ENCODE measurements at regions not wholly inside any gene's neighbourhood (a gene's known extent, or its start where the extent isn't known, plus 50 kb on each side); places are given as distances from the start of the nearest gene placed in this dataset.

DNA sequence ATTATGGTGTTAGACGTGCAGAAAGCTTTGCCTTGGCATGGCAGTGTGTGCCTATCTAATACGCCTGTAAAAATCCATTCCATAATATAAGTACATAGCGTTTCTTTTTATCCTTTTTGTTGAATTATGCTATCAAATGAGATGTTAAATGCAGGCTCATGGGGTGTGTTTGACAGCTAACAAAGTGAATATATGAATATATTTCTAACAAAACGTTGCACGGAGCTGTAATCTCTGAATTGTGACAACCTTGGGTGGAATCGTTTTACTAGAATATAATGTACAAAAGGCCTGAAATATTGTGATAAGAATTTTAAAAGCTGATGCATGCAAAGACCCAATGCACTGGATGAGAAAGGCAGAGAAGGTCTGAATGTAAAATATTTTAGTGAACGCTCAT, 763.7 kb upstream of the TMEM132C start:
- no peaks in the 10 kb centered on the region for H4K20me1 ChIP-seq (ENCODE audit: control insufficient read depth, insufficient read depth)
- H3K27ac ChIP-seq (ENCODE audit: control insufficient read depth, insufficient read depth), result no peak overlapping the region
- RAD21 ChIA-PET (ENCODE audit: unreplicated experiment), result interaction anchor here (1.8 kb wide), 1 partner anchor 15 kb away, joined by 5 read pairs; no protein-coding TSS in a partner anchor
- TF ChIP-seq EED (IDR thresholded peaks at IDR 0.05; ENCODE audit: low read depth) (no peak), SUPT20H (IDR thresholded peaks at IDR 0.05; ENCODE audit: borderline replicate concordance, control insufficient read depth, low read depth, low read length) (no peak), NFYB (IDR thresholded peaks at IDR 0.05; ENCODE audit: insufficient read depth, low read depth, low read length) (no peak), HDAC2 (IDR thresholded peaks at IDR 0.05) (no peak), ZNF384 (IDR thresholded peaks at IDR 0.05; ENCODE audit: borderline replicate concordance, low read depth, low read length) (no peak), NR2F1 (conservative IDR thresholded peaks at IDR 0.05) (no peak), SMC3 (IDR thresholded peaks at IDR 0.05; ENCODE audit: borderline replicate concordance, low read length) (no peak), CBFB (IDR thresholded peaks at IDR 0.05; ENCODE audit: low read depth) (no peak), TCF3 (IDR thresholded peaks at IDR 0.05; ENCODE audit: borderline replicate concordance, insufficient read depth, low read depth, low read length) (no peak), IRF4 (IDR thresholded peaks at IDR 0.05; ENCODE audit: low read depth, low read length) (no peak), SREBF1 (IDR thresholded peaks at IDR 0.05; ENCODE audit: low read length) (no peak), IKZF1 (conservative IDR thresholded peaks at IDR 0.05) (no peak), ZSCAN29 (IDR thresholded peaks at IDR 0.05) (no peak), CBX3 (IDR thresholded peaks at IDR 0.05; ENCODE audit: borderline replicate concordance, low read depth) (no peak), BACH1 (IDR thresholded peaks at IDR 0.05; ENCODE audit: borderline replicate concordance) (no peak), BHLHE40 (IDR thresholded peaks at IDR 0.05; ENCODE audit: borderline replicate concordance in 1 of 2, low read depth in 2 of 2, low read length in 1 of 2) (no peak), POLR2A (IDR thresholded peaks at IDR 0.05; ENCODE audit: low read depth, low read length) (no peak)
- TF ChIP-seq, protein P1, sequence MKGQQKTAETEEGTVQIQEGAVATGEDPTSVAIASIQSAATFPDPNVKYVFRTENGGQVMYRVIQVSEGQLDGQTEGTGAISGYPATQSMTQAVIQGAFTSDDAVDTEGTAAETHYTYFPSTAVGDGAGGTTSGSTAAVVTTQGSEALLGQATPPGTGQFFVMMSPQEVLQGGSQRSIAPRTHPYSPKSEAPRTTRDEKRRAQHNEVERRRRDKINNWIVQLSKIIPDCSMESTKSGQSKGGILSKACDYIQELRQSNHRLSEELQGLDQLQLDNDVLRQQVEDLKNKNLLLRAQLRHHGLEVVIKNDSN (IDR thresholded peaks at IDR 0.05; ENCODE audit: borderline replicate concordance, extremely low read length, insufficient read depth, low read depth, low read length), result no peak
- TF ChIP-seq, protein P2, sequence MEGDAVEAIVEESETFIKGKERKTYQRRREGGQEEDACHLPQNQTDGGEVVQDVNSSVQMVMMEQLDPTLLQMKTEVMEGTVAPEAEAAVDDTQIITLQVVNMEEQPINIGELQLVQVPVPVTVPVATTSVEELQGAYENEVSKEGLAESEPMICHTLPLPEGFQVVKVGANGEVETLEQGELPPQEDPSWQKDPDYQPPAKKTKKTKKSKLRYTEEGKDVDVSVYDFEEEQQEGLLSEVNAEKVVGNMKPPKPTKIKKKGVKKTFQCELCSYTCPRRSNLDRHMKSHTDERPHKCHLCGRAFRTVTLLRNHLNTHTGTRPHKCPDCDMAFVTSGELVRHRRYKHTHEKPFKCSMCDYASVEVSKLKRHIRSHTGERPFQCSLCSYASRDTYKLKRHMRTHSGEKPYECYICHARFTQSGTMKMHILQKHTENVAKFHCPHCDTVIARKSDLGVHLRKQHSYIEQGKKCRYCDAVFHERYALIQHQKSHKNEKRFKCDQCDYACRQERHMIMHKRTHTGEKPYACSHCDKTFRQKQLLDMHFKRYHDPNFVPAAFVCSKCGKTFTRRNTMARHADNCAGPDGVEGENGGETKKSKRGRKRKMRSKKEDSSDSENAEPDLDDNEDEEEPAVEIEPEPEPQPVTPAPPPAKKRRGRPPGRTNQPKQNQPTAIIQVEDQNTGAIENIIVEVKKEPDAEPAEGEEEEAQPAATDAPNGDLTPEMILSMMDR (IDR thresholded peaks at IDR 0.05 in 2 of 3, conservative IDR thresholded peaks at IDR 0.05 in 1 of 3; ENCODE audit: control insufficient read depth in 2 of 3, extremely low read depth in 1 of 3, insufficient read depth in 1 of 3, low read depth in 3 of 3, low read length in 3 of 3), result no peak
- TF ChIP-seq, protein P3, sequence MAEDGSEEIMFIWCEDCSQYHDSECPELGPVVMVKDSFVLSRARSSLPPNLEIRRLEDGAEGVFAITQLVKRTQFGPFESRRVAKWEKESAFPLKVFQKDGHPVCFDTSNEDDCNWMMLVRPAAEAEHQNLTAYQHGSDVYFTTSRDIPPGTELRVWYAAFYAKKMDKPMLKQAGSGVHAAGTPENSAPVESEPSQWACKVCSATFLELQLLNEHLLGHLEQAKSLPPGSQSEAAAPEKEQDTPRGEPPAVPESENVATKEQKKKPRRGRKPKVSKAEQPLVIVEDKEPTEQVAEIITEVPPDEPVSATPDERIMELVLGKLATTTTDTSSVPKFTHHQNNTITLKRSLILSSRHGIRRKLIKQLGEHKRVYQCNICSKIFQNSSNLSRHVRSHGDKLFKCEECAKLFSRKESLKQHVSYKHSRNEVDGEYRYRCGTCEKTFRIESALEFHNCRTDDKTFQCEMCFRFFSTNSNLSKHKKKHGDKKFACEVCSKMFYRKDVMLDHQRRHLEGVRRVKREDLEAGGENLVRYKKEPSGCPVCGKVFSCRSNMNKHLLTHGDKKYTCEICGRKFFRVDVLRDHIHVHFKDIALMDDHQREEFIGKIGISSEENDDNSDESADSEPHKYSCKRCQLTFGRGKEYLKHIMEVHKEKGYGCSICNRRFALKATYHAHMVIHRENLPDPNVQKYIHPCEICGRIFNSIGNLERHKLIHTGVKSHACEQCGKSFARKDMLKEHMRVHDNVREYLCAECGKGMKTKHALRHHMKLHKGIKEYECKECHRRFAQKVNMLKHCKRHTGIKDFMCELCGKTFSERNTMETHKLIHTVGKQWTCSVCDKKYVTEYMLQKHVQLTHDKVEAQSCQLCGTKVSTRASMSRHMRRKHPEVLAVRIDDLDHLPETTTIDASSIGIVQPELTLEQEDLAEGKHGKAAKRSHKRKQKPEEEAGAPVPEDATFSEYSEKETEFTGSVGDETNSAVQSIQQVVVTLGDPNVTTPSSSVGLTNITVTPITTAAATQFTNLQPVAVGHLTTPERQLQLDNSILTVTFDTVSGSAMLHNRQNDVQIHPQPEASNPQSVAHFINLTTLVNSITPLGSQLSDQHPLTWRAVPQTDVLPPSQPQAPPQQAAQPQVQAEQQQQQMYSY (CRISPR knock-in tag; IDR thresholded peaks at IDR 0.05), result no peak
- CTCF ChIA-PET, result no interaction called here
- no peak overlapping the region for H3K9ac ChIP-seq (ENCODE audit: control insufficient read depth, insufficient read depth, low read length)
- 27% methylated on average over 7 of the region's 7 CpGs for WGBS (ENCODE audit: insufficient coverage, insufficient replicate concordance, low lambda C conversion rate, missing lambda C conversion rate)
- no TSS peak for BruUV-seq (replicated peaks)
- SMC1A ChIA-PET (ENCODE audit: uncharacterized antibody, unreplicated experiment), result interaction anchor here (1.3 kb wide), 1 partner anchor 19 kb away, joined by 3 read pairs; no protein-coding TSS in a partner anchor
- FAIRE-seq, result no peak
- POLR2A ChIA-PET, result no interaction called here
- H3K4me3 ChIP-seq, result no peak overlapping the region
- H3K4me1 ChIP-seq (ENCODE audit: control insufficient read depth, insufficient read depth, low read length), result no peaks in the 10 kb centered on the region
- H3K4me2 ChIP-seq (ENCODE audit: control insufficient read depth, insufficient read depth), result no peak overlapping the region
- intact Hi-C loops (cut with micrococcal nuclease; ENCODE audit: unreplicated experiment), result no loop called here
- no peaks in the 10 kb centered on the region for H3K79me2 ChIP-seq (ENCODE audit: control insufficient read depth, insufficient read depth, low read length)
- no peak for ATAC-seq
- DNase-seq (ENCODE audit: low read depth, low spot score), result no peak
- H3K36me3 ChIP-seq (ENCODE audit: control insufficient read depth in 2 of 2, insufficient read depth in 2 of 2, low read length in 1 of 2), result no peaks in the 10 kb centered on the region
- no peak overlapping the region for H2AFZ ChIP-seq (ENCODE audit: control insufficient read depth, low read depth, low read length)
- no peaks in the 10 kb centered on the region; the same call in 2 of the 3 replicates for H3K9me3 ChIP-seq (replicated peaks; ENCODE audit: control insufficient read depth, insufficient read depth, low read length)
- no peaks in the 10 kb centered on the region for H3K27me3 ChIP-seq (replicated peaks in 1 of 2; ENCODE audit: control insufficient read depth in 2 of 2, insufficient read depth in 2 of 2, low read length in 1 of 2)
- in situ Hi-C loops (cut with MboI), result no loop called here
